ENCODE measurements at regions not wholly inside any gene's neighbourhood (a gene's known extent, or its start where the extent isn't known, plus 50 kb on each side); places are given as distances from the start of the nearest gene placed in this dataset.

- no peak overlapping the region for H3K4me3 ChIP-seq (ENCODE audit: insufficient read depth, low read length)
- no peak overlapping the region for H3K27ac ChIP-seq (ENCODE audit: low read depth, low read length)
- H3K4me2 ChIP-seq (ENCODE audit: insufficient read depth, low read length) = no peak overlapping the region
- H3K4me1 ChIP-seq (ENCODE audit: insufficient read depth, low read length) = no peaks in the 10 kb centered on the region
- H2AFZ ChIP-seq (ENCODE audit: low read length) = no peak overlapping the region
- H3K36me3 ChIP-seq (ENCODE audit: insufficient read depth, low read length) = no peaks in the 10 kb centered on the region
- DNase-seq (ENCODE audit: insufficient read length, low spot score, missing footprints) = no peak
- H3K9me3 ChIP-seq (ENCODE audit: low read depth, low read length) = peaks cover 2% of the 10 kb centered on the region
- H4K20me1 ChIP-seq (ENCODE audit: insufficient read depth, low read length) = no peaks in the 10 kb centered on the region
- TF ChIP-seq CTCF (IDR thresholded peaks at IDR 0.05; ENCODE audit: extremely low read depth, low read depth, low read length) = no peak
- H3K79me2 ChIP-seq (ENCODE audit: insufficient read depth, low read length) = no peaks in the 10 kb centered on the region
- H3K27me3 ChIP-seq (ENCODE audit: insufficient read depth, low read length) = no peaks in the 10 kb centered on the region
These were observed 119.8 kb upstream of the CDH9 start for GRCh38 chr5:27158171-27158570.

- H3K4me3 ChIP-seq (ENCODE audit: insufficient read depth, low read length) = no peak overlapping the region
- no peak for TF ChIP-seq CTCF (IDR thresholded peaks at IDR 0.05; ENCODE audit: extremely low read depth, low read depth, low read length)
- H3K27me3 ChIP-seq (ENCODE audit: insufficient read depth, low read length) = no peaks in the 10 kb centered on the region
- no peaks in the 10 kb centered on the region for H3K36me3 ChIP-seq (ENCODE audit: insufficient read depth, low read length)
- no peaks in the 10 kb centered on the region for H3K9me3 ChIP-seq (ENCODE audit: low read depth, low read length)
- no peaks in the 10 kb centered on the region for H4K20me1 ChIP-seq (ENCODE audit: insufficient read depth, low read length)
- no peaks in the 10 kb centered on the region for H3K79me2 ChIP-seq (ENCODE audit: insufficient read depth, low read length)
- no peaks in the 10 kb centered on the region for H3K4me1 ChIP-seq (ENCODE audit: insufficient read depth, low read length)
- H2AFZ ChIP-seq (ENCODE audit: low read length) = no peak overlapping the region
- no peak overlapping the region for H3K27ac ChIP-seq (ENCODE audit: low read depth, low read length)
- no peak for DNase-seq (ENCODE audit: insufficient read length, low spot score, missing footprints)
- no peak overlapping the region for H3K4me2 ChIP-seq (ENCODE audit: insufficient read depth, low read length)
These were observed 106.1 kb upstream of the CDH9 start for GRCh38 chr5:27144456-27144855.

GRCh38 chr5:27140831-27141230 lies 102.4 kb upstream of the CDH9 start:
- Histone ChIP-seq H3K4me1 (ENCODE audit: insufficient read depth, low read length) (no peaks in the 10 kb centered on the region), H2AFZ (ENCODE audit: low read length) (no peak overlapping the region), H3K9me3 (ENCODE audit: low read depth, low read length) (no peaks in the 10 kb centered on the region), H3K36me3 (ENCODE audit: insufficient read depth, low read length) (no peaks in the 10 kb centered on the region), H3K27ac (ENCODE audit: low read depth, low read length) (no peak overlapping the region), H3K27me3 (ENCODE audit: insufficient read depth, low read length) (no peaks in the 10 kb centered on the region), H3K4me3 (ENCODE audit: insufficient read depth, low read length) (no peak overlapping the region), H3K79me2 (ENCODE audit: insufficient read depth, low read length) (no peaks in the 10 kb centered on the region), H3K4me2 (ENCODE audit: insufficient read depth, low read length) (no peak overlapping the region), H4K20me1 (ENCODE audit: insufficient read depth, low read length) (no peaks in the 10 kb centered on the region)
- TF ChIP-seq CTCF (IDR thresholded peaks at IDR 0.05; ENCODE audit: extremely low read depth, low read depth, low read length) = no peak
- no peak for DNase-seq (ENCODE audit: insufficient read length, low spot score, missing footprints)

GRCh38 chr5:27130587-27130986 lies 92.2 kb upstream of the CDH9 start:
- Histone ChIP-seq H3K4me3 (ENCODE audit: insufficient read depth, low read length) (no peak overlapping the region), H3K9me3 (ENCODE audit: low read depth, low read length) (no peaks in the 10 kb centered on the region), H3K27me3 (ENCODE audit: insufficient read depth, low read length) (no peaks in the 10 kb centered on the region), H3K36me3 (ENCODE audit: insufficient read depth, low read length) (no peaks in the 10 kb centered on the region), H3K4me1 (ENCODE audit: insufficient read depth, low read length) (no peaks in the 10 kb centered on the region), H3K4me2 (ENCODE audit: insufficient read depth, low read length) (no peak overlapping the region), H4K20me1 (ENCODE audit: insufficient read depth, low read length) (no peaks in the 10 kb centered on the region), H2AFZ (ENCODE audit: low read length) (no peak overlapping the region), H3K27ac (ENCODE audit: low read depth, low read length) (no peak overlapping the region), H3K79me2 (ENCODE audit: insufficient read depth, low read length) (no peaks in the 10 kb centered on the region)
- TF ChIP-seq CTCF (IDR thresholded peaks at IDR 0.05; ENCODE audit: extremely low read depth, low read depth, low read length) = no peak
- no peak for DNase-seq (ENCODE audit: insufficient read length, low spot score, missing footprints)

Data from osteoblast (primary cell).